H1 (cell line): ENCODE measurements at regions not wholly inside any gene's neighbourhood (a gene's known extent, or its start where the extent isn't known, plus 50 kb on each side); places are given as distances from the start of the nearest gene placed in this dataset.

Experiments used
- CHD1 ChIP-seq: IDR thresholded peaks from 2 replicates; pipeline ENCODE4 v1.6.1; 2012; ENCODE audit warnings: low read depth, low read length, improper control_type of control experiment
- KDM1A ChIP-seq: fragments of 200-600, 300-600 bp; sonication (generic); IDR thresholded peaks from 2 replicates; pipeline ENCODE4 v1.7.1; 2016; ENCODE audit warnings: mild to moderate bottlenecking, low read length, borderline replicate concordance
- RFX5 ChIP-seq: IDR thresholded peaks from 2 replicates; pipeline ENCODE4 v1.6.1; 2011; ENCODE audit warnings: low read depth, low read length, improper control_type of control experiment, borderline replicate concordance
- SIRT6 ChIP-seq: IDR thresholded peaks from one replicate; pipeline ENCODE4 v1.7.1; 2012; ENCODE audit warnings: low read length, inconsistent platforms

- TF ChIP-seq CHD1 (no peak), SIRT6 (no peak), RFX5 (no peak), KDM1A (no peak)
- TF ChIP-seq, all 59 proteins: peak for 0
Observed at GRCh38 chr3:13708871-13709595, 160.1 kb downstream of the FBLN2 start (continued).
